Subcutaneous abdominal adipose tissue (tissue), 5 donors: ENCODE measurements at regions not wholly inside any gene's neighbourhood (a gene's known extent, or its start where the extent isn't known, plus 50 kb on each side); places are given as distances from the start of the nearest gene placed in this dataset.

Experiments
- H3K27ac ChIP-seq: one replicate; pipeline ENCODE4 v1.7.0; 2013; ENCODE audit warnings: low read depth, mild to moderate bottlenecking, inconsistent platforms, low read length, moderate library complexity
- H3K27me3 ChIP-seq, 5 donors: one replicate each; pipeline ENCODE4 v1.7.0; 2013; ENCODE audit warnings: low read length in 5 of 5, inconsistent platforms in 1 of 5; ENCODE audit not compliant: control insufficient read depth in 5 of 5, insufficient read depth in 4 of 5
- H3K36me3 ChIP-seq, 5 donors: one replicate each; pipeline ENCODE4 v1.7.0; 2013; ENCODE audit warnings: low read length in 5 of 5; ENCODE audit not compliant: control insufficient read depth in 5 of 5, insufficient read depth in 5 of 5
- H3K4me1 ChIP-seq, 5 donors: one replicate each; pipeline ENCODE4 v1.7.0; 2013; ENCODE audit warnings: low read length in 5 of 5, mild to moderate bottlenecking in 3 of 5, moderate library complexity in 1 of 5; ENCODE audit not compliant: control insufficient read depth in 5 of 5, insufficient read depth in 5 of 5
- H3K4me3 ChIP-seq, 5 donors: one replicate each; pipeline ENCODE4 v1.7.0; 2013; ENCODE audit warnings: low read length in 5 of 5, low read depth in 1 of 5
- H3K9ac ChIP-seq, 5 donors: one replicate each; pipeline ENCODE4 v1.7.0; 2013; ENCODE audit warnings: low read length in 5 of 5, mild to moderate bottlenecking in 4 of 5, moderate library complexity in 3 of 5
- H3K9me3 ChIP-seq, 5 donors: one replicate each; pipeline ENCODE4 v1.7.0; 2013; ENCODE audit warnings: low read length in 5 of 5; ENCODE audit not compliant: control insufficient read depth in 5 of 5
- donor health status: healthy.
- donor health status: healthy.
- donor health status: healthy.
- donor health status: healthy.
- donor health status: healthy.

DNA sequence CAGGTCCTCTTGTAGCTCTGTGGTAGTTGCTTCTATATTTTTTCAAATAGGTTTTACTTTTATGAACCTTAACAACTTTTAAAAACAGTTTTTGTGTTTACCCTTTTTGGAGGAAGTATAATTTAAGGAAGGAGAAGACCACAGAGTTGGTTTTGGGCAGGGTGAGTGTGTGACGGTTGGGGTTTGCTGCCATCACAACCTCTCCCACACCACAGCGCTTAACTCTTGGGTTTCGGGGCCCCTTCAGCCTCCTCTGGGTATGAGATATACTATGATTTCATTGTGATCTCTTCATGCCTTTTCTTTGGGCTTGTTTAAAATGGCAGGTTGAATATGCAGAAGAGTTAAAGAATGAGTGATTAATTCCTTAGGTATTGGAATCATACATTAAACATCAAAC is 228.7 kb upstream of the CRY1 start:
- Histone ChIP-seq H3K36me3 (no peaks in the 10 kb centered on the region), H3K27me3 (peaks cover 18 to 42% (median 37%) of the 10 kb centered on the region in 5 donors), H3K9me3 (no peaks in the 10 kb centered on the region), H3K9ac (no peak overlapping the region), H3K4me1 (peaks cover 0 to 43% (median 40%) of the 10 kb centered on the region in 5 donors), H3K27ac (no peak overlapping the region), H3K4me3 (no peak overlapping the region)

DNA sequence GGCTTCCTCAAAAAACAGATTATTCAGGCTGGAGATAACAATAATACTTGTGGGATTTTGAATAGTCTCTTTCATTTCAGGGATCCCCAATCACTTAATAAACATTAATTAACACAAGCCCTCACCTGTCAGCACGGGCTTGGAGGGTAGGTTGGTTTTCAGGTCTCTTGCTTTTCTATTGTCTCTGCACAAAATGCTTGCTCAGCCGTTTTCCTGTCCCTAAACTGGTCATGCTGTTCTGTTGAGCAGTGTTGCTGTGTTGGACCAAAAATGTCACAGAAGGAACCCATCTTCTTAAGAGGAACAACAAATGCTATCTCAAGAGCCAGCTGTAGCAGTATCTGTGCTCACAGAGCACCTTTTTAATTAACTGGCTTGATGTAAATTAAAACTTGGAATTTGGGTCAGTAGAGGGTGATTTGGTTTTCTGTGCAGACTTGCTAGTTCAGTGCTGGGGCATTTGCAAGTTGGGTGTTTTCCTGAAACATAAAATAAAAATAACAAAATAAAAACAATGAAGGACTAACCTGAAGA is 231.8 kb upstream of the CRY1 start:
- H3K27ac ChIP-seq = no peak overlapping the region
- no peak overlapping the region for H3K4me3 ChIP-seq
- no peaks in the 10 kb centered on the region for H3K36me3 ChIP-seq
- H3K9me3 ChIP-seq = no peaks in the 10 kb centered on the region
- no peak overlapping the region for H3K9ac ChIP-seq
- peaks cover 15 to 26% (median 20%) of the 10 kb centered on the region in 5 donors for H3K27me3 ChIP-seq
- peaks cover 0 to 17% (median 14%) of the 10 kb centered on the region in 5 donors for H3K4me1 ChIP-seq

DNA sequence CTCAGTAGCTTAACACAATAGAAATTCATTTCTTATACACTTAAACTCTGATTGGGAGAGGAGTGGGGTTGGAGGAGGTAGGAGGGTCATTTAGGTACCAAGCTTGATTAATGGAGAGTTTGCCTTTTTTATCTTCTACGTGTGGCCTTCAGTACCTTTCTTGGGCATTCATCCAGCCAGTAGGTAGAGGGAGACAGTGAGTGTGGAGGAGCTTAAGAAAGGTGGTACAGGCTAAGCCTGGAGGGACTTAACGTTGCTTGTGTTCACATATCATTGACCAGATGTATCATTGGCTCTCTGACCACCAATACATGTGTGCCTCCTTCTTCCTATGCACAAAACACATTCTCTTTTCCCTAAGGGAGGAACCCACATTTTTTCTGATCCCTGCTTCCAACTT is 232.9 kb upstream of the CRY1 start:
- no peaks in the 10 kb centered on the region for H3K9me3 ChIP-seq
- no peak overlapping the region for H3K27ac ChIP-seq
- peaks cover 0 to 6% (median 3%) of the 10 kb centered on the region in 5 donors for H3K4me1 ChIP-seq
- H3K36me3 ChIP-seq = no peaks in the 10 kb centered on the region
- no peak overlapping the region for H3K4me3 ChIP-seq
- peaks cover 5 to 19% (median 9%) of the 10 kb centered on the region in 5 donors for H3K27me3 ChIP-seq
- no peak overlapping the region for H3K9ac ChIP-seq

DNA sequence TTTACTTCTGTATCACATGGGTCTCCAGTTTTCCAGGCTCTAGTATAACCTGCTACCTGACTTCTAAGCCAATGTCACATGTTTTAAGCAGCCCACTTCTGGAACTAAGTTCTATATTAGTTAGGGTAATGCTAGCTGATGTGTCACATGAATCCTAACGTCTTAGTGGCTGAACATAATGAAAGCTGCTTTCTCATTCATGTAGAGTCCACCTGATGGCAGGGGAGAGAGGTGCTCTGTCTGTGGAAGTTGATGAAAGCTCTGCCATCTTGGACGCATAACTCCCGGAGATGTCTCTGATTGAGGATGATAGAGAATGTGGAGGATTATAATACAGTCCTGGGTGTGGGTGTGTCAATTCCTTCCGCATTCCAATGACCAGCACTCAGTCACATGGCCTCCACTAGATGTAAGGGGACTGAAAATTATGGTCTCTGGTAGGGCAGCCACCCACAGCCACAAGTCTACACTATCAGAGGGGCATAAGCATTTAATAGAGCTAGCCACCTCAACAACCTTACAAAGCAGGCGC is 234.4 kb upstream of the CRY1 start:
- H3K9me3 ChIP-seq = no peaks in the 10 kb centered on the region
- no peak overlapping the region for H3K27ac ChIP-seq
- no peak overlapping the region for H3K4me3 ChIP-seq
- H3K9ac ChIP-seq = no peak overlapping the region
- peaks cover 0 to 23% (median 10%) of the 10 kb centered on the region in 5 donors for H3K27me3 ChIP-seq
- no peaks in the 10 kb centered on the region for H3K4me1 ChIP-seq
- H3K36me3 ChIP-seq = no peaks in the 10 kb centered on the region

DNA sequence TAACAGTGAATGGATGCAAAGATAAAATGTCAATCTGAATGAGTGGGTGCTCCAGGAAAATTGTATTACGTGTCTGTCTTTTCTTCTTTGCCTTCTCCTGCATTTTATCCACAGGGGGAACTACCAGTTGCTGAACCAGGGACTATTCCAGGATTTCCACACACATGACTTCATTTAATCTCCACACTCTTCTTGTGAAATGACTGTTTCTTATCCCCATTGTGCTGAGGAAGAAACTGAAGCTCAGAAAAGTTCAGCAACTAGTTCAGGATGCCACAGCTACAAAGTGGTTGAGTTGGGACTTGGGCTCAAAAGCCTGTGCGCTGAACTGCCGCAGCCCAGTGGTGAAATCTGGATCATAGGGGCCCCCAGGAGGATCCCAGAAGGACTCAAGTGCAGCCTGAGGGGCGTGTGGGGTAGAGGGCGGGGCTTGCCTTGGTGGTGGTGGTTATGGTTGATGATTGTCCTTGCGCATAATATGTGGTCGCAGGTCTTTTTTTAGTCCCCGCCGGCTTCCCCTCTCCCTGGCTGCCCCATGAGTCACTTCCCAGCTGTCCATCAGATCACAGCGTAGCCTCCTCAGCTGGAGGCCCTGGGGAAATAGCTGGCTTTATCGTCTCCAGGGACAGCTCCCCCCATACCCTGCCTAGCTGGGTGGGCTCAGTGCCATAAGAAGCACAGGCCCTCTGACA is 235.2 kb upstream of the CRY1 start:
- Histone ChIP-seq H3K4me3 (no peak overlapping the region), H3K36me3 (no peaks in the 10 kb centered on the region), H3K9me3 (no peaks in the 10 kb centered on the region), H3K9ac (no peak overlapping the region), H3K27ac (no peak overlapping the region), H3K4me1 (no peaks in the 10 kb centered on the region), H3K27me3 (peaks cover 0 to 16% (median 13%) of the 10 kb centered on the region in 5 donors)

DNA sequence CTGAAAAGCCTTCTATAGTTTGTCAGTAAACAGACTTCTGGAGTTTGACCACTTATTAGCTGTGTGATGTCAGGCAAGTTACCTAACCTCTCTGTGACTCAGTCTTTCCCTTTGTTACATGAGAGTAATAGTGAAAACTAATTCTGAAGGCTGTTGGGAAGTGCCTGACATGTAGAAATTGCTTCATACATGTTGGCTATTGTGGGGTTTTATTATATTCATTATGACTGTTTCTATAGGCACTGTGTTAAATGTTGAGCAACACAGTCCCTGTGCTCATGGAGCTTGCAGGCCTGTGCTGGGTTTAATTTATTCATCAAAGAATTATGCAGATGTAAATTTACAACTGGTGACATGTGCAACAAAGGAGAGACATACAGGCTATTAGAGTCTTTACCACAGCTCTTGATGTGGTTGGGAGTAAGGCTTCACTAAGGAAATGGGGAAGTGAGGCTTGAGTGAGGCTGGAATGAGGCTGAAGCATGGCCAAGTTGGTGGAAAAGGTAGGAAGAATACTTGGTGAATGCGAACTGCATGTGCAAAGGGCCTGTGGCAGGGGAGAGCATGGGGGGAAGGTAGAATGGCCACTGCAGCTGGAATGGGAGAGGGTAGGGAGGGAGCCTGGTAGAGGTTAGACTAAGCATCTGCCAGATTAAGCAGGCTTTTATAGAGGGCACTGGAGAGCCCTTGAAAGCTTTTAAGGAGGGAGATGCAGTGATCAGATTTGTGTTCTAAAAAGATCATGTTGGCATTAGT is 236.4 kb upstream of the CRY1 start:
- Histone ChIP-seq H3K4me3 (no peak overlapping the region), H3K9ac (no peak overlapping the region), H3K36me3 (no peaks in the 10 kb centered on the region), H3K27ac (no peak overlapping the region), H3K4me1 (no peaks in the 10 kb centered on the region), H3K27me3 (peaks cover 0 to 13% (median 6%) of the 10 kb centered on the region in 5 donors), H3K9me3 (no peaks in the 10 kb centered on the region)

DNA sequence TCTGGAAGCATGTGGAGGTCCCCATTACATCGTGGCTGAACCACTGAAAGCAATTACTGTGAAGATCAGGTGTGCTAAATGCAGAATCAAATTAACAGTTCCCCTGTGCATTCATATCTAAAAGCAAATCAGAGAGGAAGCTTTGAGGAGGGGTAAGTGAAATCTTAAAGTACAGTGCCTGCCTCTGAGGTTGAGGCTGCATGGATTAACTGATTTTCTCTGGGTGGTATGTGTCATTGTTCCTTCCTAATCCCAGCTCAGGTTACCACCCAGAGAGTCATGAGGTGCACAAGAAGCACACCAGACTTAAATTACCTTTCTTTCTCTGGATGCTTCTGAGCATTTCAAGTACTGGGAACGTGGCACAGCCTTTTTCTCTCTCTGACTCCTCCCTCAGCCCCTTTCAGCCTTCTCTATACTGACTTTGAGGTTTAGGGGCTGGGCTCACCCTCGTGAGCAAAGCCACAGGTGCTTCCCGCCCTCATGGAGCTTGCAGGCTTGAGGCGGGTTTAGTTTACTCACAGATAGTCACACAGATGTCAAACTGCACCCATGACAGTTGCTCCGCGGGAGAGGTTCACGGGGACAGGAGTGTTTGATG is 237.6 kb upstream of the CRY1 start:
- Histone ChIP-seq H3K36me3 (no peaks in the 10 kb centered on the region), H3K4me3 (no peak overlapping the region), H3K4me1 (no peaks in the 10 kb centered on the region), H3K27me3 (peaks cover 0 to 13% (median 6%) of the 10 kb centered on the region in 5 donors), H3K27ac (no peak overlapping the region), H3K9me3 (no peaks in the 10 kb centered on the region), H3K9ac (no peak overlapping the region)

DNA sequence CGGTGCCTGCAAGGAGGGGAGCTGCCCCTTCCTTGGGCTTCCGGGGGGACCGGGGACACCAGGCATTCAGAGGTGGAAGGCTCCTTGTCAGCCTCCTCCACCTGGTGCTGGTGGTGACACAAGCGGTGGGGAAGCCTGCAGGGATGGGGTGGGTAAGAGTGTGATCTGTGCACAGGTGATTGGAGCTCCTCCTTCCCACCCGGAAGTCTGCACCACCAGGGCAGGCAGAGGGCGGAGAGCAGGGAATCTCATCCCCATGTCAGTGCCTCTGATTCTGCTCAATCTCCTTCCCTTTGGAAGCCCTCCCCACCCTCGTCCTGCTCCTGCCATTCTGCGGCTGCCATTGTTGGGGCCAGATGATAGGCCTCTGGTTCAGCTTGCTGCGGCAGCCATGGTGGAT is 238.1 kb upstream of the CRY1 start:
- no peak overlapping the region for H3K27ac ChIP-seq

DNA sequence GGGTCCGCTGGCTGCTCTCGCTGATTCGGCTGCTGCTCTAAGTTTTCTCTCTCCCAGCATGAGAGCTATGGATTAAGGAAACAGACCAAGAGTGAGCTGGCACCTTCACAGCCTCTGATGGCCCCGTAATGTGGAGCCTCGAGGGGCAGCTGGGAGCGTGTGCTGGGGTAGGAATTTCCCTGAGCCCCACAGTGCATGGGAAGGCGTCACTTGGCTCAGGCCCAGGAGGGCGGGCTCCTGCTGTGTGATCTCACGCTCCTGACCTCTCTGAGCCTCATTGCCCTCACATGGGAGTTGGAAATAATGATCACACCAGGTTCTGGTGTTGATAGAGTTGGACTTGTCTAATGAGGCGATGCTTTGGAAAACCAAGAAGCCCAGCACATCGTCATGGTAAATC is 238.6 kb upstream of the CRY1 start:
- H3K9ac ChIP-seq = no peak overlapping the region
- no peaks in the 10 kb centered on the region for H3K9me3 ChIP-seq
- no peak overlapping the region for H3K4me3 ChIP-seq
- no peaks in the 10 kb centered on the region for H3K36me3 ChIP-seq
- no peaks in the 10 kb centered on the region for H3K4me1 ChIP-seq
- peaks cover 0 to 11% (median 6%) of the 10 kb centered on the region in 5 donors for H3K27me3 ChIP-seq
- no peak overlapping the region for H3K27ac ChIP-seq

More for the DNA sequence above, 238.1 kb upstream of the CRY1 start:
- H3K9me3 ChIP-seq = no peaks in the 10 kb centered on the region
- no peak overlapping the region for H3K4me3 ChIP-seq
- H3K9ac ChIP-seq = no peak overlapping the region
- peaks cover 0 to 11% (median 6%) of the 10 kb centered on the region in 5 donors for H3K27me3 ChIP-seq
- H3K36me3 ChIP-seq = no peaks in the 10 kb centered on the region
- H3K4me1 ChIP-seq = no peaks in the 10 kb centered on the region
